GM23338 (cell line): ENCODE measurements at regions not wholly inside any gene's neighbourhood (a gene's known extent, or its start where the extent isn't known, plus 50 kb on each side); places are given as distances from the start of the nearest gene placed in this dataset.

Source experiments
- ATAC-seq: fragments of 200-7000 bp; cut with Tn5 transposase; 3 replicates; pipeline ENCODE4 v1.9.1; 2020
- DNase-seq: peaks from one replicate; pipeline ENCODE4 v3.0.0-alpha.2; 2015; ENCODE audit warnings: low spot score
- H2AFZ ChIP-seq: fragments of 200-600 bp; sonication (generic); 2 replicates; pipeline ENCODE4 v1.8.0; 2016; ENCODE audit warnings: antibody characterized with exemption, mild to moderate bottlenecking, moderate library complexity
- H3F3A ChIP-seq: fragments of 200-600 bp; sonication (generic); replicated peaks from 2 replicates; pipeline ENCODE4 v1.8.0; 2017; ENCODE audit warnings: antibody characterized with exemption, mixed run types, low read depth
- H3K27ac ChIP-seq: fragments of 200-600 bp; sonication (generic); 2 replicates; pipeline ENCODE4 v1.6.1; 2016; ENCODE audit warnings: low read depth
- H3K27me3 ChIP-seq: fragments of 200-600 bp; sonication (generic); 2 replicates; pipeline ENCODE4 v1.8.0; 2016; ENCODE audit warnings: mild to moderate bottlenecking, mixed run types, moderate library complexity; ENCODE audit not compliant: insufficient read depth
- H3K36me3 ChIP-seq: fragments of 200-600 bp; sonication (generic); 2 replicates; pipeline ENCODE4 v1.8.0; 2016; ENCODE audit warnings: mild to moderate bottlenecking; ENCODE audit not compliant: insufficient read depth
- H3K4me1 ChIP-seq: fragments of 200-600 bp; sonication (generic); 2 replicates; pipeline ENCODE4 v1.8.0; 2016; ENCODE audit warnings: mild to moderate bottlenecking, moderate library complexity; ENCODE audit not compliant: insufficient read depth
- H3K4me2 ChIP-seq: fragments of 200-600 bp; sonication (generic); 2 replicates; pipeline ENCODE4 v1.7.1; 2017; ENCODE audit warnings: mixed run types
- H3K4me3 ChIP-seq: fragments of 200-600 bp; sonication (generic); 2 replicates; pipeline ENCODE4 v1.6.1; 2016; ENCODE audit warnings: mixed run types
- H3K79me2 ChIP-seq: fragments of 200-600 bp; sonication (generic); replicated peaks from 2 replicates; pipeline ENCODE4 v1.8.0; 2017; ENCODE audit warnings: mild to moderate bottlenecking; ENCODE audit not compliant: insufficient read depth
- H3K9me2 ChIP-seq: fragments of 200-600 bp; sonication (generic); 2 replicates; pipeline ENCODE4 v1.8.0; 2017; ENCODE audit not compliant: insufficient read depth
- H4K20me1 ChIP-seq: fragments of 200-600 bp; sonication (generic); replicated peaks from 2 replicates; pipeline ENCODE4 v1.8.0; 2017; ENCODE audit warnings: mild to moderate bottlenecking; ENCODE audit not compliant: insufficient read depth
- H3K27ac Mint-ChIP-seq: 2 replicates; pipeline ENCODE4 v1.8.0; 2020; ENCODE audit warnings: inconsistent platforms, mild to moderate bottlenecking, moderate library complexity, mixed read lengths
- H3K27me3 Mint-ChIP-seq: 3 replicates; pipeline ENCODE4 v1.8.0; 2022; ENCODE audit warnings: low read depth, mild to moderate bottlenecking, moderate library complexity, mixed read lengths, inconsistent platforms; ENCODE audit not compliant: insufficient read depth, poor library complexity
- H3K36me3 Mint-ChIP-seq: 3 replicates; pipeline ENCODE4 v1.8.0; 2021; ENCODE audit warnings: low read depth, mild to moderate bottlenecking, inconsistent platforms, moderate library complexity, mixed read lengths
- H3K4me1 Mint-ChIP-seq: 3 replicates; pipeline ENCODE4 v1.8.0; 2020; ENCODE audit warnings: mild to moderate bottlenecking, inconsistent platforms, mixed read lengths
- H3K4me3 Mint-ChIP-seq: 3 replicates; pipeline ENCODE4 v1.8.0; 2021; ENCODE audit warnings: moderate library complexity, mild to moderate bottlenecking, inconsistent platforms, mixed read lengths
- H3K9me3 Mint-ChIP-seq: 3 replicates; pipeline ENCODE4 v1.8.0; 2020; ENCODE audit warnings: moderate library complexity, mild to moderate bottlenecking, inconsistent platforms, mixed read lengths
- CREB1 ChIP-seq: fragments of 250-450 bp; sonication (Bioruptor Pico); IDR thresholded peaks from 2 replicates; pipeline ENCODE4 v1.5.0; 2020; ENCODE audit warnings: low read depth, mild to moderate bottlenecking, moderate library complexity
- CTCF ChIP-seq, 2 experiments: fragments of 200-600 bp in 1 of 2; sonication (generic) in 1 of 2; conservative IDR thresholded peaks; 2 replicates each; pipeline versions ENCODE4 v1.5.1 to v1.6.1; 2016 to 2017; ENCODE audit warnings: antibody characterized with exemption in 2 of 2, low read depth in 2 of 2, mild to moderate bottlenecking in 2 of 2, moderate library complexity in 1 of 2
- EZH2phosphoT487 ChIP-seq: fragments of 200-600 bp; sonication (generic); IDR thresholded peaks from one replicate; pipeline ENCODE4 v1.8.1; 2018; ENCODE audit warnings: antibody characterized with exemption; ENCODE audit not compliant: unreplicated experiment
- NANOG ChIP-seq: IDR thresholded peaks from 2 replicates; pipeline ENCODE4 v1.6.1; 2016; ENCODE audit warnings: antibody characterized with exemption, borderline replicate concordance
- ZNF331 ChIP-seq: fragments of 250-450 bp; sonication (Bioruptor Pico); IDR thresholded peaks from 2 replicates; pipeline ENCODE4 v1.5.0; 2020; ENCODE audit warnings: low read depth, mild to moderate bottlenecking, moderate library complexity
- TF ChIP-seq, protein P1 (sequence below): IDR thresholded peaks from 2 replicates; pipeline ENCODE4 v1.6.1; 2016; ENCODE audit warnings: antibody characterized with exemption

GRCh38 chr4:122003335-122003734 lies 51.5 kb upstream of the TRPC3 start:
- Histone ChIP-seq H3K4me2 (no peak overlapping the region), H3K79me2 (no peaks in the 10 kb centered on the region), H3K27ac (no peak overlapping the region), H4K20me1 (no peaks in the 10 kb centered on the region), H3K4me1 (no peaks in the 10 kb centered on the region), H3F3A (no peaks in the 10 kb centered on the region), H2AFZ (no peak overlapping the region), H3K9me2 (no peaks in the 10 kb centered on the region), H3K36me3 (no peaks in the 10 kb centered on the region), H3K4me3 (no peak overlapping the region), H3K27me3 (no peaks in the 10 kb centered on the region)
- H3K27me3 Mint-ChIP-seq, result peaks cover 2% of the 10 kb centered on the region
- no peak overlapping the region for H3K4me3 Mint-ChIP-seq
- H3K4me1 Mint-ChIP-seq, result no peaks in the 10 kb centered on the region
- TF ChIP-seq EZH2phosphoT487, result no peak
- peak; percentile 68 to 83 for TF ChIP-seq CTCF (conservative IDR thresholded peaks at IDR 0.05; ENCODE audit: low read depth in 2 of 2)
- TF ChIP-seq ZNF331 (CRISPR knock-in tag), result no peak
- TF ChIP-seq, protein P1, sequence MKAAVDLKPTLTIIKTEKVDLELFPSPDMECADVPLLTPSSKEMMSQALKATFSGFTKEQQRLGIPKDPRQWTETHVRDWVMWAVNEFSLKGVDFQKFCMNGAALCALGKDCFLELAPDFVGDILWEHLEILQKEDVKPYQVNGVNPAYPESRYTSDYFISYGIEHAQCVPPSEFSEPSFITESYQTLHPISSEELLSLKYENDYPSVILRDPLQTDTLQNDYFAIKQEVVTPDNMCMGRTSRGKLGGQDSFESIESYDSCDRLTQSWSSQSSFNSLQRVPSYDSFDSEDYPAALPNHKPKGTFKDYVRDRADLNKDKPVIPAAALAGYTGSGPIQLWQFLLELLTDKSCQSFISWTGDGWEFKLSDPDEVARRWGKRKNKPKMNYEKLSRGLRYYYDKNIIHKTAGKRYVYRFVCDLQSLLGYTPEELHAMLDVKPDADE, result no peak
- no peak for TF ChIP-seq NANOG
- TF ChIP-seq CREB1 (CRISPR knock-in tag), result peak; percentile 68
- no peaks in the 10 kb centered on the region for H3K36me3 Mint-ChIP-seq
- no peak overlapping the region for H3K27ac Mint-ChIP-seq
- ATAC-seq (peak; percentile 98), DNase-seq (peak; percentile 89)
- no peaks in the 10 kb centered on the region for H3K9me3 Mint-ChIP-seq
